ES-I3 (cell line): ENCODE measurements at regions not wholly inside any gene's neighbourhood (a gene's known extent, or its start where the extent isn't known, plus 50 kb on each side); places are given as distances from the start of the nearest gene placed in this dataset.
"Not testable (repeated sequence)": the region's sequence is repeated elsewhere in the genome, so short reads cannot be mapped to it uniquely, and the experiment has no call there.

Experiments used
- H3K36me3 ChIP-seq: 2 replicates; pipeline ENCODE4 v1.6.1; 2013; ENCODE audit warnings: mild to moderate bottlenecking, low read length, control low read depth, moderate library complexity; ENCODE audit not compliant: insufficient read depth
- H3K4me1 ChIP-seq: 2 replicates; pipeline ENCODE4 v1.6.1; 2013; ENCODE audit warnings: mild to moderate bottlenecking, control low read depth, low read length; ENCODE audit not compliant: insufficient read depth
- H3K9ac ChIP-seq: 2 replicates; pipeline ENCODE4 v1.6.1; 2013; ENCODE audit warnings: low read depth, mild to moderate bottlenecking, low read length, moderate library complexity
- H3K9me3 ChIP-seq: 2 replicates; pipeline ENCODE4 v1.6.1; 2013; ENCODE audit warnings: mild to moderate bottlenecking, low read length, moderate library complexity; ENCODE audit not compliant: control insufficient read depth, insufficient read depth

DNA sequence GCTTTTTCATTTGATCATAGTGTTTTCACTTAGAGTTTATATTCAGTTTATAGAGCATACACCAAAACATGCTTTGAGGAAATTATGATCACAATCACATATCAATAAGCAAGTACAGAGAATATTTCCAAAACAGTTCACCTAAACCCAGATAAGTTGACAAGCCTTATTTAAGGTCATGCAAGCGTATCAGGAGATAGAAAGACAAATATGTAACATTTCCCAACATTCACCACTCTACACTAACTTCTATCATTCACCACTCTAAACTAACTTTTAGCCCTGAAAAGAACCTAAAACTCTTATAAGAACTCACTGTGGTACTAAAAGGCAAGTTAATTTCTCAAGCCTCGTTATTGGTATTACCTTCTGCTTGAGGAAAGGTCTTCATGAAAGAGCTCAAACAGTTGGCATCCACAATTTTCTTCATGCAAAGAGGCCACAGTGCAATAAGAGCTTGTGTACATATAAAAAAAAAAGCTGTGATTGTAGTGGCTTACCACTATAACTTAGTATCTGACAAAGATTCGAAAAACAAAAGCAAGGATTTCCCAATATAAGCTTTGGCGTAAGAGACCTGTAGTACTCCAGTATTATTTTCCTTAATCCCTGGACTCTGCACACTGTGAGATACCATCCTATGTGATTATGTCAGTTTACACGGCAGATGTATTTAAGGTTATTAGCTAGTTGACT, 903.3 kb downstream of the STIM2 start:
- Histone ChIP-seq H3K4me1 (no peaks in the 10 kb centered on the region), H3K9me3 (no peaks in the 10 kb centered on the region), H3K36me3 (no peaks in the 10 kb centered on the region), H3K9ac (no peak overlapping the region)

DNA sequence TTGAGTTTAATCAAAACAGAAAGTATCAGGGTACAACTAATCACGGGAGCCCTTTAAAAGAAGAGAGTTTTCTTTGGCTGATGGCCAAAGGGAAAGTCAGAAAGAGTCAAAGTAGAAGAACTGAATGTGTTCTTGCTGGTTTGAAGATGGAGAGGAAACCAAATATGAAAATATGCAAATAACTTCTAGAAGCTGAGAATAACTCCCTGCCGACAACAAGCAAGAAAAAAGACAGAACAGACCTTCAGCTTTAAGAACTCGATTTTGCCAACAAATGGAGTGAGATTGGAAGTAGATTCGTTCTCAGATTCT, 903.8 kb downstream of the STIM2 start:
- no peaks in the 10 kb centered on the region for H3K9me3 ChIP-seq
- H3K36me3 ChIP-seq, result no peaks in the 10 kb centered on the region
- no peak overlapping the region for H3K9ac ChIP-seq
- no peaks in the 10 kb centered on the region for H3K4me1 ChIP-seq

DNA sequence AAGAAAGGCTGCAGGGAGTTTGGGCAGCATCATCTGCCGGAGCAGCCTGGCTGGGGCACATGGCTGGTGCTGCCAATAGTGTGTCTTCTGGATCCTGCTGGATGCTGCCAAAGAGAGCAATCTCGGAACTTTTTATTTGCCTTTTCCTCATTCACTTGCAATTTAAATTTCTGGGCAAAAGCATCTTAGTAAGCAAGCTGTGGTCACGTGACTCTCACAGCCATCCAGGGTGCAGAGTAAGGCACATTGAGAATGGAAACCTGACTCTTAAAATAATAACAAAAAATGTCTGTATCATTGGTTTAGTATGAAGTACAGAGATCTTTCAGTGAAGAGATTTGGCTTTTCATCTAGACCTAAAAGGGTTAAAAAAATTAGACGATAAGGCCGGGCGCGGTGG, 910.3 kb downstream of the STIM2 start:
- H3K9ac ChIP-seq, result no peak overlapping the region
- H3K9me3 ChIP-seq, result no peaks in the 10 kb centered on the region
- H3K36me3 ChIP-seq, result no peaks in the 10 kb centered on the region
- no peaks in the 10 kb centered on the region for H3K4me1 ChIP-seq

DNA sequence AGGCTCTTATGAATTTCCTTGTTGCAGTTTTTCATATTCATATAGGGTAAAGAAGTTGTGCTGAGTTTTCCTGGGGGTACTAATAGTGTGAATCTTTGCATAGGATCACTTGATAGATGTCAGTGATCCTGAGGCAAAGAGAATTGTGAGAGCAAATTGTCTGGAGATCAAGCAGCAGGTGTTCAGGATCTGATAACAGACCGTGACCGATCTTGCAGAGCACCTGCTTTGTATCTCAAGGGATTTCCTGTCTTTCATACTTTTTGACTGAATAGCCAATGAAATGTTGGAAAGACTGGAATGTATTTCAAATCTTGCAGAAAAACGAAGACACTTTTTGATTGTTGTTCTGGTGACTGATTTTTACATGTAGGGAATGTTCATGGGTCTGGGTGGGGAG, 914.5 kb downstream of the STIM2 start:
- H3K36me3 ChIP-seq, result no peaks in the 10 kb centered on the region
- no peak overlapping the region for H3K9ac ChIP-seq
- no peaks in the 10 kb centered on the region; the same call in 1 of the 2 replicates for H3K9me3 ChIP-seq
- no peaks in the 10 kb centered on the region for H3K4me1 ChIP-seq

DNA sequence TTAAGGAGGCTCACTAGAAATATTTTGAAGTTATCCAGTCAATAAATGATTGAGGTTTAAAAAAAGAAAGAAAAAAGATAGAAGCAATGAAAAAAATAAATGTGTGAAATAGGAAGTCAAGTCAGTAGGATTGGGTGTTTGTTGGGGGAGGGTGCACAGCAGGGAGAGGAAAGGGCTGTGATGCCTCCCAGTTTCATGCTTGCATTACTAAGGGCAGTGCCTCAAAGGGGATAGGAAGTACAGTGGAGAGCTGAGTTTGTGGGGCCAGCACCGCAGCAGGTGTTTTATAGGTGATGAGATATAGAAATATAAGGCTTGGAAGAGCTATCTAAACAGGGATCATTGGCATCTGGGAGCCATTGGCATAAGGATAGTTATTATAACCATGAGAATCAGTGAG, 919.2 kb downstream of the STIM2 start:
- Histone ChIP-seq H3K36me3 (no peaks in the 10 kb centered on the region), H3K4me1 (no peaks in the 10 kb centered on the region), H3K9ac (no peak overlapping the region), H3K9me3 (no peaks in the 10 kb centered on the region; the same call in 1 of the 2 replicates)

DNA sequence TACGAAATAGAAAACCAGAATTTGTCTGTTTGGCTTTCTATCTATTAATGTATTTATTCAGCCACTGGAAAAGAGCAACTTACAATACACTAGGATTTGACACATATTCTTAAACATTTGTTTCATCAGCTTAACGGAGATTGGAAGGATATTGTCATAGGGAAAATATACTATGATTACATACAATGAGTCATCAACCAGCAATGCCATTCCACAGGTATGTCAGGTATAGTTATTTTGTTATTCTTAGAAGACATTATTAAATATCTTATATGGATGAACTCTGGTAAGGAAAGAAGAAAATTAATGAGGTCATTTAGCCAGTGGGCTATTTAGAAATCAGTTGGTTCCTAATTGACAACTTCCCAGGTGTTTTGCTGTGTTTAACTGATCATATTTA, 926.6 kb downstream of the STIM2 start:
- Histone ChIP-seq H3K9me3 (no peaks in the 10 kb centered on the region), H3K4me1 (no peaks in the 10 kb centered on the region; the same call in 1 of the 2 replicates), H3K9ac (no peak overlapping the region), H3K36me3 (no peaks in the 10 kb centered on the region)

DNA sequence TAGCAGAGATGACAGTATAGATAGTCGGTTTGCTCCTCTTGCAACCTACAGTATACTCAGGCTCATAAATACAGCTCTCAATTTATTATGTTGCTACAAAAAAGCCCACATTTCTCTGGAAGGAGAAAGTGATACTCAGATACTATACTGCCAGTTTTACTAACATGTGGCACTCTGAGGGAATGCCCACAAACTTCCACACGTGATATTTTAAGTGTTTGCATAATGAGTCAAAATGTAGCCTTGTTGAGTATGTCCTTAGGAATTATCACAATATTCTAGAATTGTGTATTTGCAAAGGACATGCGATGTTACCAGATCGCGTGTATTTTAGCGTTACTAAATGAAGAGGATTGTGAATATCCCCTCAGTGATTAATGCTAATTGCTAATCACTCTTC, 929.1 kb downstream of the STIM2 start:
- Histone ChIP-seq H3K36me3 (no peaks in the 10 kb centered on the region), H3K9me3 (no peaks in the 10 kb centered on the region), H3K4me1 (no peaks in the 10 kb centered on the region; the same call in 1 of the 2 replicates), H3K9ac (no peak overlapping the region)

DNA sequence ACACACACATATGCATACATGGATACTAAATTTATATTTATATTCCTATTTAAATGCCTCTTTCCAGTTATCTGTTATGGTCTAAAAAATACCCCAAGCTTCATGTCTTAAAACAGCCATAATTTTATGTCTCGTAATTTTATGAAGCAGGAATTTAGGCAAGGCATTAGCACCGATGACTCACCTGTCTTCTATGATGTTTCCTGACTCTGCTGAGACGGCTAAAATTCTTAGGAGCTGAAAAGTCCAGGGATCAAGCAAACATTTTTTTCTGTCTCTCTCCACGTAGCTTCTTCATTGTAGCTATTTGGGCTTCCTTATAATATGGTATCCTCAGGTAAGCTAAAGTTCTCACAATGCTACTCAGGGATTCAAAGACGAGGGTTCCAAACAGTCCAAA, 930.3 kb downstream of the STIM2 start:
- Histone ChIP-seq H3K9me3 (no peaks in the 10 kb centered on the region), H3K36me3 (no peaks in the 10 kb centered on the region), H3K4me1 (no peaks in the 10 kb centered on the region; the same call in 1 of the 2 replicates), H3K9ac (no peak overlapping the region)

DNA sequence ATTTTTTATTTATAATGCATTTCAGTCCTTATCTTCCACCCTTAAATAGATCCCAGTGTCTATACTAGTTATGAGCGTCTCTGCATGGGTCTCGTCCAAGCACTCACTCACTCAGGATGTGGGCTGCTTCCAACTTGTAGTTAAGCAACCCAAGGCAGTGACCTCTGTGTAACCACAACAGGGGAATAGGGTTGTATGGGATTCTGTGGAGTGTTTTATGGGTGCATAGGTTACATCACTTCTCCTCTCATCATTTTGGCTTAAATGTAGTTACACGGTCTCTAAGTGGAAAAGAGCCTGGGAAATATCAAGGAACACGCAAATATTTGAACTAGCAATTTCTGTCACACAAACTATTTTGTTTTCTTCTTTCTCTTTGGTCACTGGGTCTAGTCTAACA, 931.0 kb downstream of the STIM2 start:
- Histone ChIP-seq H3K4me1 (no peaks in the 10 kb centered on the region; the same call in 1 of the 2 replicates), H3K36me3 (no peaks in the 10 kb centered on the region), H3K9me3 (no peaks in the 10 kb centered on the region), H3K9ac (no peak overlapping the region)

DNA sequence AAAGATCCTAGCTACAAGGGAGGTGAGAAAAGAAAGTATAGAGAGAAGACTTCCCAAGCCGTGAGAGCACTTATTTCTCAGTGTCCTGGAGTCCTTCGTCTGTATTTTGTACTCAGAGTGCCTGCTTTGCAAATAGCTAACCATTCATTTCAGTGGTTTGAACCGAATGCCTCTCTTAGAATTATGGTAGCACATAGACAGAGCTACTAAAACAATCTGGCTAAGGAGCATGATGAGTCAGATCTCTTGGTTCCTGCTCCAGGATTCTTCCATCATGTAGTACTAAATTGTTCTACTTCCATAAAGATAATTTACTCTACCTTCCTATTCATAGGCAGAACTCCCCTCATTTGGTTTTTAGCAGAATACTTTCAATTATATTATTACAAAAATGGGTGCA, 946.6 kb downstream of the STIM2 start:
- H3K9ac ChIP-seq, result no peak overlapping the region
- no peaks in the 10 kb centered on the region for H3K4me1 ChIP-seq
- no peaks in the 10 kb centered on the region for H3K9me3 ChIP-seq
- H3K36me3 ChIP-seq, result no peaks in the 10 kb centered on the region

DNA sequence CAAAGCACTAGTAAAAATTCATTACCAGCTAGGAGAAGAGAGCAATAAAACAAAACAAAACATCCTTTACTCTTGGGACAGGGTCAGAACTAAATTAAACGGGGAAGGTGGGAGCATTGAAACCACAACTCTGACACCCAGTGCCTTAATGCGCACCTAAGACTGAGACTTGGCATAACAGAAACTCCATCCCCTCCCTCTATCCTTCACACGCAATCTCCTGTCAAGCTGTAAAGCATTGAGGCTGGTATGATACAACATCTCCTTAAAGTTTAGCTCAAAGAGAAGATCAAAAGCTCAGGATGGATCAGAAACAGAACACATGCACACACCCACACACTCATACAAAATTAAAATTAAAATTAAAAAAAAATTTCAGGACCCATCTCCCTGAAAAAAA, 951.3 kb downstream of the STIM2 start:
- Histone ChIP-seq H3K4me1 (no peaks in the 10 kb centered on the region), H3K36me3 (no peaks in the 10 kb centered on the region), H3K9ac (no peak overlapping the region), H3K9me3 (no peaks in the 10 kb centered on the region)

DNA sequence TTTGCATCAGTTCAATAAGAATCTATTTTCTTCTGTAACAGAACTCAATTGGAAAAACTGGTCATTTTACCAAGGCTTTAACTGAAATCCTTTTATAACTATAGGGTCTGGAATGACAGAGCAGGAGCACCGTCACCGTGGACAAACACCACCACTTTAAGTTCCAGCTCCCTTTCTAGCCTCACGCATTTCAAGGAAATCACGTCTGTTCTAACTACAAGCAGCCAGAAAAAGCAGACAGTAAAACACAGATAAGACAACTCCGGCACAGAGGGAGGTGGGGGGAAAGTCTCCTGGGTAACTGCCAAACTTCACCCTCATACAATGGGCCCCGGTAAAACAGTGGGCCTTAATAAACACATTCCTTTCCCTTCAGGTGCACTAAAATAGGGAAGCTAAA, 952.6 kb downstream of the STIM2 start:
- H3K4me1 ChIP-seq, H3K9me3 ChIP-seq, H3K9ac ChIP-seq, H3K36me3 ChIP-seq: not testable (repeated sequence)

DNA sequence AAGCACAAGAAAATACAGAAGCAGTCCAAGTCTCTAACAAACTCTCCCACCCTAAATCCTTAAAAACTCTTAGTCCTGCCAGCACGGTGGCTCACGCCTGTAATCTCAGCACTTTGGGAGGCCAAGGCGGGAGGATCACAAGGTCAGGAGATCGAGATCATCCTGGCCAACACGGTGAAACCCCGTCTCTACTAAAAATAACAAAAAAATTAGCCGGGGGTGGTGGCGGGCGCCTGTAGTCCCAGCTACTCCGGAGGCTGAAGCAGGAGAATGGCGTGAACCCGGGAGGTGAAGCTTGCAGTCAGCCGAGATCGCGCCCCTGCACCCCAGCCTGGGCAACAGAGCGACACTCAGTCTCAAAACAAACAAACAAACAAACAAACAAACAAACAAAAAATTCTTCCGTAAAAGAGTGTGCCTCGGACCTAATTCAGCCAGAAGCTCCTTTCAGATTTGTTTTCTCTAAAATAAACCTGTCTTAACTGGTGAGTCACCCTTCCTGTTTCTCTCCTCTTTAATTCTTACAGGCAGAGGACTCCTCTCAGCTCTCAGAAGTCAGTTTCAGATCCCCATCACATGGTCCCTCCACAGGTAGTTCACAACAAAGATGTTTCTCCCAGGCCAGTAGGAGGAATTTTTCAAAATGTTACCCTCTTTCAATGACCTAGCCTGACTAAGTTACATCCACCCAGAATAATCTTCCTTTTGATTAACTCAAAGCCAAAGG, 953.2 kb downstream of the STIM2 start:
- H3K9ac ChIP-seq, H3K9me3 ChIP-seq, H3K36me3 ChIP-seq, H3K4me1 ChIP-seq: not testable (repeated sequence)

DNA sequence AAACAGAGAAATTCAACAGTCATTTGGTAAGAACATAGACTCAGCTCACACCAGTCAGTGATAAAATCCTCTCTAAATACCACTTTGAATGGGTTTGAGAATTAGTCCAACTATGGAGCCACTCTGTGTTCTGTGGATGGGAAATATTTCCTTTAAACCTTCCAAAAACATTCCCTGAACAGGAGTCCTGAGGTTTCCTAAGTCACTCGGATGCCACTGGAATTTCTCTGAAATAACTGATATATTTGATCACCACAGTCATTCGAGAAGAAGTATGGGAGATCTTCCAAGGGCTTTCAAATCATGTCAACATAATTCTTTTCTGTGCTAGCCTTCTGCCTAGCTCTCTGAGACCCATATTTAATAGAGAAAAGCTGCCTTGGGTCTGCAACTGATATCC, 958.6 kb downstream of the STIM2 start:
- H3K36me3 ChIP-seq, result no peaks in the 10 kb centered on the region

DNA sequence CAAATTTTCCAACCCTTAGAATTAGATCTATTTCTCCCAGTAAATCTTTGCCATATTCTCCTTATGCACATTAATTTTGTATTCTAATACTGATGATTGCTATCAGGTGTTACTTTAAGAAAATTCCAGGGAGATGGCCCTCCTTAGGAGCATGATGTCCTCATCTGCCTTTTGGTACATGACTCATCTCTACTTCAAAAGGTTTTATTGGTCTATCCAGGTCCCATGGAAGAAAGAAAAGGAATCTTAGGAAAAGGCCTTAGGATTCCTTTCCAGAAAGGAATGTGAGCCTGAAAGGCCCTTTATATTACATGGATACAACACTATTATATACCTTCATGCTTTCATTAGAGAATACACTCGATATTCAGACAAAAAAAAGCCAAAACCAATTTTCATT, 968.2 kb downstream of the STIM2 start:
- Histone ChIP-seq H3K9me3 (no peaks in the 10 kb centered on the region), H3K36me3 (no peaks in the 10 kb centered on the region), H3K4me1 (peaks cover 6% of the 10 kb centered on the region; the same call in 1 of the 2 replicates), H3K9ac (no peak overlapping the region)

More for the DNA sequence above, 958.6 kb downstream of the STIM2 start:
- H3K9ac ChIP-seq, result no peak overlapping the region
- H3K9me3 ChIP-seq, result no peaks in the 10 kb centered on the region
- no peaks in the 10 kb centered on the region for H3K4me1 ChIP-seq
